Fibroblast of pulmonary artery (primary cell): ENCODE measurements at regions not wholly inside any gene's neighbourhood (a gene's known extent, or its start where the extent isn't known, plus 50 kb on each side); places are given as distances from the start of the nearest gene placed in this dataset.

Source experiments
- DNase-seq: peaks from one replicate; pipeline ENCODE4 v3.0.0-alpha.2; 2010; ENCODE audit warnings: low read depth
- H3K4me3 ChIP-seq: replicated peaks from 2 replicates; pipeline ENCODE4 v1.5.1; 2011; ENCODE audit warnings: low read depth, mild to moderate bottlenecking, control low read depth, low read length, moderate library complexity
- TF ChIP-seq, protein P1 (sequence below): IDR thresholded peaks from 2 replicates; pipeline ENCODE4 v1.5.1; 2011; ENCODE audit warnings: mild to moderate bottlenecking, control low read depth, low read length, inconsistent platforms; ENCODE audit errors: missing control alignments

DNA sequence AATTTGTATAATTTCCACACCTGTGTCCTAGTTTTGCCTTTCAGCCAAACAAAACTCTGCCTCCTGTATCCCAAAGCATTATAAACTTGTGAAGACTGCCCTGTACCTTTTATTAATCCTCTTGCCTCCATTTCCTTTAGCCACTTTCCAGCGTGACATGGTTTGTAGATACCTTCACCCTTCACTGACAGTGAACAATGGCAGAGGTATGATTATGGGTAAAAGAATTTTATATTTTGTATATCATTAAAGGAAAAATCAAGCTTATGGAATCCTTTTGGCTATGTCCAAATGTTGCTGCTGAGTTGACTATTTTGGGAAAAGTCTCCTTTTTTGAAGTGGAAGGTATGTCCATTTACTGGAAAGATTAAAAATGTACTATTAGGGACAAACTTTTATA, 251.7 kb downstream of the HNMT start:
- no peak overlapping the region for H3K4me3 ChIP-seq
- DNase-seq, result no peak
- TF ChIP-seq, protein P1, sequence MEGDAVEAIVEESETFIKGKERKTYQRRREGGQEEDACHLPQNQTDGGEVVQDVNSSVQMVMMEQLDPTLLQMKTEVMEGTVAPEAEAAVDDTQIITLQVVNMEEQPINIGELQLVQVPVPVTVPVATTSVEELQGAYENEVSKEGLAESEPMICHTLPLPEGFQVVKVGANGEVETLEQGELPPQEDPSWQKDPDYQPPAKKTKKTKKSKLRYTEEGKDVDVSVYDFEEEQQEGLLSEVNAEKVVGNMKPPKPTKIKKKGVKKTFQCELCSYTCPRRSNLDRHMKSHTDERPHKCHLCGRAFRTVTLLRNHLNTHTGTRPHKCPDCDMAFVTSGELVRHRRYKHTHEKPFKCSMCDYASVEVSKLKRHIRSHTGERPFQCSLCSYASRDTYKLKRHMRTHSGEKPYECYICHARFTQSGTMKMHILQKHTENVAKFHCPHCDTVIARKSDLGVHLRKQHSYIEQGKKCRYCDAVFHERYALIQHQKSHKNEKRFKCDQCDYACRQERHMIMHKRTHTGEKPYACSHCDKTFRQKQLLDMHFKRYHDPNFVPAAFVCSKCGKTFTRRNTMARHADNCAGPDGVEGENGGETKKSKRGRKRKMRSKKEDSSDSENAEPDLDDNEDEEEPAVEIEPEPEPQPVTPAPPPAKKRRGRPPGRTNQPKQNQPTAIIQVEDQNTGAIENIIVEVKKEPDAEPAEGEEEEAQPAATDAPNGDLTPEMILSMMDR, result no peak

- TF ChIP-seq, protein P1, result no peak
- no peak for DNase-seq
- H3K4me3 ChIP-seq, result no peak overlapping the region
These were observed 253.7 kb downstream of the HNMT start for GRCh38 chr2:138217975-138218374.

DNA sequence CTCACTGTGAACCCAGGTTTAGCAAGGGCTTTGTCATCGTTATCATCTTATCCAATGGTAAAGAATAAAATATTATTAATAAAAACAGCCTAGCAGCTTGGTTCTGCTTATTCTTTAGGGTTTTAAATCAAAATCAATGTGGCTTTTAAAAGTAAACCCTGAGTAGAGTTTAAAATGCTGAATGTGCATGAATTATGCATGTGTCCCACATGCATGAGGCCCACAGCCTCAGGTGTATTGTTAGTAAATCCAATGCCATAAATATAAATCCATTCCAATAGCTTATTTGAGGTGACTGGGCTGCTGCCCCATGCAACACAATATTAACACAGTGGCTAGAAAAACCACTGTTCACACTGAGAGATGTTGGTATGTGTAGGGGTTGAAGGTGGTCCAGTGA, 254.1 kb downstream of the HNMT start:
- TF ChIP-seq, protein P1, result no peak
- H3K4me3 ChIP-seq, result no peak overlapping the region
- no peak for DNase-seq

DNA sequence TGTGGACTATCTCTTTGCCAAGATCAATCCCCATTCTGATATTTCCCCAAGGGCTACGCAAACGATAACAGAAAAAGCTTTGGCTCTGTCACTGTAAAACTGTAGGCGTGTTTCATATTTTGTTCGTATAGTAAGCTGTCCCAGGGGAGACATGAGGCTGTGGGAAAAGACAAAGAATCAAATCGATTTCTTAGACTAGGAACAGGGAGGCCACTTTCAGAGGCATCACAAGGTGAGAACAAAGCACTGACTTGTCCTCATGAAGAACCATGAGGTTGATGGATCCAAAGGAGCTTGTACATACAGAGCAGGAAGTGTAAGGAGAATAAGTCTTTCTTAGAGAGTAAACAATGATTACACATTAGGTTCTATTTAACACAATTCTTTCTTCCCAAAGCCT, 255.7 kb downstream of the HNMT start:
- TF ChIP-seq, protein P1, result no peak
- H3K4me3 ChIP-seq, result no peak overlapping the region
- no peak for DNase-seq

GRCh38 chr2:138221358-138221757, 257.1 kb downstream of the HNMT start:
- no peak for DNase-seq
- TF ChIP-seq, protein P1, result no peak

DNA sequence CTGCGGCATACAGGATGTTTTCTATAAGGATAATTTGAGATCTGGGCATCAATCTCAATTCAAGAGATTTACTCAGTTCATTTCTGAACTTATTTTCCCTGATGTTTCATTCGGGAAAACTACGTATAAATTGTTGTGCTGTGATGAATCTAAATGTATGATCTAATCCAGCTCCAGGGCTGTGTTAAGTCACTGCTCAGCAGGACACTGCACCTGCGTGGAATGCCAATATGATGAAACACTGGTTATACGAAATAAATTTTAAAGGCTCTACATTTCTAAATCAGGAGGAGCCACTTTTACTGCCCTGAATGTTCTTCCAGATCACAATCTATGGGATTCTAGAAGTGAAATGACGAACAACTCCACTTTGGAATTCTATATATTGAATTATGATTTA, 259.0 kb downstream of the HNMT start:
- DNase-seq, result no peak
- H3K4me3 ChIP-seq, result no peak overlapping the region
- TF ChIP-seq, protein P1, result no peak

More at GRCh38 chr2:138221358-138221757, 257.1 kb downstream of the HNMT start:
- H3K4me3 ChIP-seq, result no peak overlapping the region

- H3K4me3 ChIP-seq, result no peak overlapping the region
- TF ChIP-seq, protein P1, result no peak
- no peak for DNase-seq
These were observed 262.9 kb downstream of the HNMT start for GRCh38 chr2:138227195-138227594.
